WTC11 (cell line): ENCODE measurements at regions not wholly inside any gene's neighbourhood (a gene's known extent, or its start where the extent isn't known, plus 50 kb on each side); places are given as distances from the start of the nearest gene placed in this dataset.

Source experiments
- ATAC-seq: fragments of 200-7000 bp; cut with Tn5 transposase; 2 replicates; pipeline ENCODE4 v1.10.0; 2021; ENCODE audit warnings: mild to moderate bottlenecking, moderate library complexity
- CTCF ChIA-PET: fragments of 300-600 bp; sonication (Branson Sonifier 250); formaldehyde crosslinking; loops from one replicate; lab custom pipeline; 2021; ENCODE audit warnings: antibody characterized with exemption; lab: Charles Lee
- POLR2A ChIA-PET: fragments of 350-600 bp; sonication (Branson Sonifier 250); formaldehyde crosslinking; loops from one replicate; lab custom pipeline; 2021; ENCODE audit warnings: antibody characterized with exemption; lab: Charles Lee
- DNase-seq: peaks from one replicate; pipeline ENCODE4 v3.0.0; 2021; ENCODE audit warnings: low spot score
- H3K27ac Mint-ChIP-seq: 2 replicates; pipeline ENCODE4 v1.8.0; 2021; ENCODE audit warnings: mixed read lengths
- H3K27me3 Mint-ChIP-seq: 2 replicates; pipeline ENCODE4 v1.8.0; 2021; ENCODE audit warnings: low read depth, mild to moderate bottlenecking, moderate library complexity, mixed read lengths
- H3K36me3 Mint-ChIP-seq: 2 replicates; pipeline ENCODE4 v1.8.0; 2021; ENCODE audit warnings: mixed read lengths
- H3K4me1 Mint-ChIP-seq: 2 replicates; pipeline ENCODE4 v1.8.0; 2022; ENCODE audit warnings: mixed read lengths
- H3K4me3 Mint-ChIP-seq: 2 replicates; pipeline ENCODE4 v1.8.0; 2021; ENCODE audit warnings: mild to moderate bottlenecking, moderate library complexity, mixed read lengths
- H3K9me3 Mint-ChIP-seq: 2 replicates; pipeline ENCODE4 v1.8.0; 2021; ENCODE audit warnings: mixed read lengths
- CREB1 ChIP-seq: sonication (generic); formaldehyde crosslinking; IDR thresholded peaks from 2 replicates; pipeline ENCODE4 v1.8.0; 2023; ENCODE audit warnings: mild to moderate bottlenecking, missing genetic modification reagents
- ELF4 ChIP-seq: sonication (generic); formaldehyde crosslinking; IDR thresholded peaks from 2 replicates; pipeline ENCODE4 v1.8.1; 2022; ENCODE audit warnings: low read depth, mild to moderate bottlenecking, moderate library complexity, missing genetic modification reagents
- EMX1 ChIP-seq: fragments of 250-450 bp; sonication (Bioruptor Pico); IDR thresholded peaks from 2 replicates; pipeline ENCODE4 v1.8.0; 2021; ENCODE audit warnings: mild to moderate bottlenecking
- IRF2 ChIP-seq: sonication (generic); formaldehyde crosslinking; IDR thresholded peaks from 2 replicates; pipeline ENCODE4 v1.8.0; 2022; ENCODE audit warnings: low read depth, missing genetic modification reagents, borderline replicate concordance
- JUN ChIP-seq: sonication (generic); formaldehyde crosslinking; IDR thresholded peaks from 2 replicates; pipeline ENCODE4 v1.8.0; 2023; ENCODE audit warnings: mild to moderate bottlenecking, missing genetic modification reagents
- KAT7 ChIP-seq: sonication (generic); formaldehyde crosslinking; IDR thresholded peaks from 2 replicates; pipeline ENCODE4 v1.8.1; 2023; ENCODE audit warnings: missing genetic modification reagents, mild to moderate bottlenecking, borderline replicate concordance
- MXD4 ChIP-seq: fragments of 250-450 bp; sonication (Bioruptor Pico); IDR thresholded peaks from 2 replicates; pipeline ENCODE4 v1.8.0; 2021; ENCODE audit warnings: mild to moderate bottlenecking, moderate library complexity, borderline replicate concordance
- NFATC4 ChIP-seq: fragments of 250-450 bp; sonication (Bioruptor Pico); IDR thresholded peaks from 2 replicates; pipeline ENCODE4 v1.9.0; 2021; ENCODE audit warnings: mild to moderate bottlenecking
- NFE2L1 ChIP-seq: sonication (generic); formaldehyde crosslinking; IDR thresholded peaks from 2 replicates; pipeline ENCODE4 v1.8.1; 2023; ENCODE audit warnings: missing genetic modification reagents
- NR3C1 ChIP-seq: sonication (generic); formaldehyde crosslinking; conservative IDR thresholded peaks from 2 replicates; pipeline ENCODE4 v1.8.1; 2023; ENCODE audit warnings: low read depth, mild to moderate bottlenecking, missing genetic modification reagents
- SOX15 ChIP-seq: fragments of 250-450 bp; sonication (Bioruptor Pico); IDR thresholded peaks from 2 replicates; pipeline ENCODE4 v1.9.0; 2021; ENCODE audit warnings: mild to moderate bottlenecking
- TCF7 ChIP-seq: sonication (generic); formaldehyde crosslinking; IDR thresholded peaks from 2 replicates; pipeline ENCODE4 v1.8.0; 2022; ENCODE audit warnings: mild to moderate bottlenecking, low read depth, missing genetic modification reagents, moderate library complexity
- TP53 ChIP-seq: sonication (generic); formaldehyde crosslinking; IDR thresholded peaks from 2 replicates; pipeline ENCODE4 v1.8.1; 2023; ENCODE audit warnings: mild to moderate bottlenecking, missing genetic modification reagents
- ZNF396 ChIP-seq: fragments of 250-450 bp; sonication (Bioruptor Pico); IDR thresholded peaks from 2 replicates; pipeline ENCODE4 v1.8.0; 2021; ENCODE audit warnings: mild to moderate bottlenecking, moderate library complexity, borderline replicate concordance
- TF ChIP-seq, protein P1 (sequence below): sonication (generic); formaldehyde crosslinking; IDR thresholded peaks from 2 replicates; pipeline ENCODE4 v1.8.0; 2022; ENCODE audit warnings: mild to moderate bottlenecking, missing genetic modification reagents
- TF ChIP-seq, protein P2 (sequence below): sonication (generic); formaldehyde crosslinking; IDR thresholded peaks from 2 replicates; pipeline ENCODE4 v1.8.1; 2023; ENCODE audit warnings: mild to moderate bottlenecking, missing genetic modification reagents, moderate library complexity
- TF ChIP-seq, protein P3 (sequence below): sonication (generic); formaldehyde crosslinking; conservative IDR thresholded peaks from 2 replicates; pipeline ENCODE4 v1.8.1; 2022; ENCODE audit warnings: mild to moderate bottlenecking, missing genetic modification reagents
- TF ChIP-seq, protein P4 (sequence below): fragments of 250-450 bp; sonication (Bioruptor Pico); IDR thresholded peaks from 2 replicates; pipeline ENCODE4 v1.9.0; 2021; ENCODE audit warnings: mild to moderate bottlenecking, borderline replicate concordance
- TF ChIP-seq, protein P5 (sequence below): sonication (generic); formaldehyde crosslinking; IDR thresholded peaks from 2 replicates; pipeline ENCODE4 v1.8.1; 2022; ENCODE audit warnings: missing genetic modification reagents, borderline replicate concordance
- TF ChIP-seq, protein P6 (sequence below): sonication (generic); formaldehyde crosslinking; IDR thresholded peaks from 2 replicates; pipeline ENCODE4 v1.8.1; 2023; ENCODE audit warnings: mild to moderate bottlenecking, missing genetic modification reagents, borderline replicate concordance

DNA sequence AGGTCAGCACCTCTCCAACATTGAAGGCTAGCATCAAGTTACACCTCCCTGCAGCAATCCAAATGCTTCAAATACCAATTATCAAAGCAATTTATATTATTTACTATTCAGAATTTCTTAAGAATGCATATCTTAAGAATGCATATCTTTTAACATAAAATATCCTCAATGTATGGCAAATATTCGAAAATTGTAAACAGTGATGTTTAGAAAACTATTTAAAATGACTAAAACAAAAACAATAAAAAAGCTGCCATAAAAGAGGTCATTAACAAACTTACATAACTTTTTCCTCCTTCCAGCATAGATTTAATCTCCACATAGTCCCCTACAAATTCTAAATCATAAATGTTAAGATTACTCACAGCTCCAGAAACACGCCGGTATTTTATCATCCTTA lies 85.1 kb upstream of the SOX6 start:
- ChIA-PET CTCF (no interaction called here), POLR2A (no interaction called here)
- H3K27me3 Mint-ChIP-seq, result peaks cover 9% of the 10 kb centered on the region
- peaks cover 12% of the 10 kb centered on the region for H3K4me1 Mint-ChIP-seq
- no peak overlapping the region for H3K4me3 Mint-ChIP-seq
- TF ChIP-seq NFATC4 (CRISPR knock-in tag) (no peak), ELF4 (no peak), MXD4 (no peak), KAT7 (CRISPR knock-in tag) (no peak)
- TF ChIP-seq, protein P1, sequence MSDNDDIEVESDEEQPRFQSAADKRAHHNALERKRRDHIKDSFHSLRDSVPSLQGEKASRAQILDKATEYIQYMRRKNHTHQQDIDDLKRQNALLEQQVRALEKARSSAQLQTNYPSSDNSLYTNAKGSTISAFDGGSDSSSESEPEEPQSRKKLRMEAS, result no peak
- no peaks in the 10 kb centered on the region for H3K9me3 Mint-ChIP-seq
- no peak for ATAC-seq
- no peak for DNase-seq
- no peak overlapping the region for H3K27ac Mint-ChIP-seq
- H3K36me3 Mint-ChIP-seq, result no peaks in the 10 kb centered on the region

DNA sequence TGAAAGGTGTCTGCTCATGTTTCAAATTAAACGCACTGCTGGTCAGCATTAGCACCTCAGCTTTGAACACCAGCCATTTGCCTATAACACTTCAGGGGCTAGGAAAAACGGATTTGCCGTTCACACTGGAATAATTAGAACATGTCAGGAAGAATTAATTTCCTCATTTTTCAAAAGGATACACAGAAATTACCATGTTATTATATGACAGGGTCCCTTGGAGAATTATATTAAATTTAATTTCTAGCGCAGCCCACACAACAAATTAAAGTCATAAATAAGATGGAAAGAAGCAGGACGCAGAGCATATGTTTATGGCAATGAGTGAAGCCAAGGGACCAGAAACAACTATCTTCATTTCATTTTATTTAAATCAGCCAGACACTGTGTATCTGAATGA lies 83.8 kb upstream of the SOX6 start:
- ChIA-PET POLR2A (no interaction called here), CTCF (no interaction called here)
- no peak for TF ChIP-seq CREB1 (CRISPR knock-in tag)
- TF ChIP-seq, protein P2, sequence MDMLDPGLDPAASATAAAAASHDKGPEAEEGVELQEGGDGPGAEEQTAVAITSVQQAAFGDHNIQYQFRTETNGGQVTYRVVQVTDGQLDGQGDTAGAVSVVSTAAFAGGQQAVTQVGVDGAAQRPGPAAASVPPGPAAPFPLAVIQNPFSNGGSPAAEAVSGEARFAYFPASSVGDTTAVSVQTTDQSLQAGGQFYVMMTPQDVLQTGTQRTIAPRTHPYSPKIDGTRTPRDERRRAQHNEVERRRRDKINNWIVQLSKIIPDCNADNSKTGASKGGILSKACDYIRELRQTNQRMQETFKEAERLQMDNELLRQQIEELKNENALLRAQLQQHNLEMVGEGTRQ, result no peak
- no peak for TF ChIP-seq NFATC4 (CRISPR knock-in tag)
- TF ChIP-seq, protein P3, sequence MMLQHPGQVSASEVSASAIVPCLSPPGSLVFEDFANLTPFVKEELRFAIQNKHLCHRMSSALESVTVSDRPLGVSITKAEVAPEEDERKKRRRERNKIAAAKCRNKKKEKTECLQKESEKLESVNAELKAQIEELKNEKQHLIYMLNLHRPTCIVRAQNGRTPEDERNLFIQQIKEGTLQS, result no peak
- TF ChIP-seq IRF2, result no peak
- TF ChIP-seq TP53, result no peak
- no peak for TF ChIP-seq NR3C1 (CRISPR knock-in tag)
- TF ChIP-seq, protein P4, sequence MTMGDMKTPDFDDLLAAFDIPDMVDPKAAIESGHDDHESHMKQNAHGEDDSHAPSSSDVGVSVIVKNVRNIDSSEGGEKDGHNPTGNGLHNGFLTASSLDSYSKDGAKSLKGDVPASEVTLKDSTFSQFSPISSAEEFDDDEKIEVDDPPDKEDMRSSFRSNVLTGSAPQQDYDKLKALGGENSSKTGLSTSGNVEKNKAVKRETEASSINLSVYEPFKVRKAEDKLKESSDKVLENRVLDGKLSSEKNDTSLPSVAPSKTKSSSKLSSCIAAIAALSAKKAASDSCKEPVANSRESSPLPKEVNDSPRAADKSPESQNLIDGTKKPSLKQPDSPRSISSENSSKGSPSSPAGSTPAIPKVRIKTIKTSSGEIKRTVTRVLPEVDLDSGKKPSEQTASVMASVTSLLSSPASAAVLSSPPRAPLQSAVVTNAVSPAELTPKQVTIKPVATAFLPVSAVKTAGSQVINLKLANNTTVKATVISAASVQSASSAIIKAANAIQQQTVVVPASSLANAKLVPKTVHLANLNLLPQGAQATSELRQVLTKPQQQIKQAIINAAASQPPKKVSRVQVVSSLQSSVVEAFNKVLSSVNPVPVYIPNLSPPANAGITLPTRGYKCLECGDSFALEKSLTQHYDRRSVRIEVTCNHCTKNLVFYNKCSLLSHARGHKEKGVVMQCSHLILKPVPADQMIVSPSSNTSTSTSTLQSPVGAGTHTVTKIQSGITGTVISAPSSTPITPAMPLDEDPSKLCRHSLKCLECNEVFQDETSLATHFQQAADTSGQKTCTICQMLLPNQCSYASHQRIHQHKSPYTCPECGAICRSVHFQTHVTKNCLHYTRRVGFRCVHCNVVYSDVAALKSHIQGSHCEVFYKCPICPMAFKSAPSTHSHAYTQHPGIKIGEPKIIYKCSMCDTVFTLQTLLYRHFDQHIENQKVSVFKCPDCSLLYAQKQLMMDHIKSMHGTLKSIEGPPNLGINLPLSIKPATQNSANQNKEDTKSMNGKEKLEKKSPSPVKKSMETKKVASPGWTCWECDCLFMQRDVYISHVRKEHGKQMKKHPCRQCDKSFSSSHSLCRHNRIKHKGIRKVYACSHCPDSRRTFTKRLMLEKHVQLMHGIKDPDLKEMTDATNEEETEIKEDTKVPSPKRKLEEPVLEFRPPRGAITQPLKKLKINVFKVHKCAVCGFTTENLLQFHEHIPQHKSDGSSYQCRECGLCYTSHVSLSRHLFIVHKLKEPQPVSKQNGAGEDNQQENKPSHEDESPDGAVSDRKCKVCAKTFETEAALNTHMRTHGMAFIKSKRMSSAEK, result no peak
- no peak for TF ChIP-seq ZNF396 (CRISPR knock-in tag)
- TF ChIP-seq SOX15, result no peak
- TF ChIP-seq JUN (CRISPR knock-in tag), result no peak
- TF ChIP-seq TCF7 (CRISPR knock-in tag), result no peak
- H3K4me3 Mint-ChIP-seq, result no peak overlapping the region
- H3K27me3 Mint-ChIP-seq, result peaks cover 4% of the 10 kb centered on the region
- no peak overlapping the region for H3K27ac Mint-ChIP-seq
- ATAC-seq, result no peak
- H3K9me3 Mint-ChIP-seq, result no peaks in the 10 kb centered on the region
- peaks cover 12% of the 10 kb centered on the region for H3K4me1 Mint-ChIP-seq
- no peaks in the 10 kb centered on the region for H3K36me3 Mint-ChIP-seq
- DNase-seq, result no peak

DNA sequence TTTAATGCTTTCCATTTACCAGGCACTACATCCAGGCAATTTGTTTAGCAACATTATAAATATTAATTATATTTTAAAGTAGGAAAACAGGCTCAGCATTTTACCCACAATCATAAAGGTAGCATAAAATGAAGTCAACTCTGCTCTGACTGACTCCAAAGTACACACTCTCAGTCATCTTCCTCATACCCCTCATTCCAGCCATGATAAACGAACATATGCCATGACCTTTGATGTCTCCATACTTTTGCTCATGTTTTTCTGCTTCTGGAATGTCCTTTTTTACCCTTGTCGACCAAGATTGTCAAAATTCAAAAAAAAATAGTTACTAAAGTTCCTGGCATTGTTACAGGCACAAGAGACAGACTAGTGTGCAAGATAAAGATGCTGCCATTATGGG lies 77.7 kb upstream of the SOX6 start:
- H3K36me3 Mint-ChIP-seq, result no peaks in the 10 kb centered on the region
- no peak for TF ChIP-seq NR3C1 (CRISPR knock-in tag)
- TF ChIP-seq EMX1, result no peak
- no peak overlapping the region for H3K27ac Mint-ChIP-seq
- no peak overlapping the region for H3K4me3 Mint-ChIP-seq
- peaks cover 4% of the 10 kb centered on the region for H3K27me3 Mint-ChIP-seq
- ATAC-seq (no peak), DNase-seq (no peak)
- peaks cover 14% of the 10 kb centered on the region for H3K9me3 Mint-ChIP-seq
- POLR2A ChIA-PET, result no interaction called here
- no peaks in the 10 kb centered on the region for H3K4me1 Mint-ChIP-seq
- CTCF ChIA-PET, result no interaction called here

DNA sequence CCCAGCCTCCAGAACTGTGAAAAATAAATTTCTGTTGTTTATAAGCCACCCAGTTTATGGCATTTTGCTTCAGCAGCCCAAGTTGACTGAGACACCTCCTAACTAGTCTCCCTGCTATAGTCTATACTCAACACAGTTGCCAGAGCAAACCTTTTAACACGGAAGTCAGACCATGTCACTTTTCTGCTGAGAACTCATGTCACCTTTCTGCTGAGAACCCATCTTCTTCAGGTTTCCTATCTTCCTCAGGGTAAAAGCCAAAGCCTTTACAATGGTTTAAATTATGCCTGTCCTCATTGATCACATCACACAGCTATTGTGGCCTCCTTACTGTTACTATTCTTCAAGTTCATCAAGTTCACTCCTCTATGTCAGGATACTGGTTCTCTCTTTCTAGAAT lies 74.3 kb upstream of the SOX6 start:
- H3K4me1 Mint-ChIP-seq, result no peaks in the 10 kb centered on the region
- H3K36me3 Mint-ChIP-seq, result no peaks in the 10 kb centered on the region
- ChIA-PET POLR2A (no interaction called here), CTCF (no interaction called here)
- DNase-seq, result no peak
- no peak overlapping the region for H3K27ac Mint-ChIP-seq
- no peak overlapping the region for H3K4me3 Mint-ChIP-seq
- ATAC-seq, result no peak
- H3K27me3 Mint-ChIP-seq, result peaks cover under 1% of the 10 kb centered on the region; the same call in 1 of the 2 replicates
- peaks cover 25% of the 10 kb centered on the region for H3K9me3 Mint-ChIP-seq
- TF ChIP-seq, protein P5, sequence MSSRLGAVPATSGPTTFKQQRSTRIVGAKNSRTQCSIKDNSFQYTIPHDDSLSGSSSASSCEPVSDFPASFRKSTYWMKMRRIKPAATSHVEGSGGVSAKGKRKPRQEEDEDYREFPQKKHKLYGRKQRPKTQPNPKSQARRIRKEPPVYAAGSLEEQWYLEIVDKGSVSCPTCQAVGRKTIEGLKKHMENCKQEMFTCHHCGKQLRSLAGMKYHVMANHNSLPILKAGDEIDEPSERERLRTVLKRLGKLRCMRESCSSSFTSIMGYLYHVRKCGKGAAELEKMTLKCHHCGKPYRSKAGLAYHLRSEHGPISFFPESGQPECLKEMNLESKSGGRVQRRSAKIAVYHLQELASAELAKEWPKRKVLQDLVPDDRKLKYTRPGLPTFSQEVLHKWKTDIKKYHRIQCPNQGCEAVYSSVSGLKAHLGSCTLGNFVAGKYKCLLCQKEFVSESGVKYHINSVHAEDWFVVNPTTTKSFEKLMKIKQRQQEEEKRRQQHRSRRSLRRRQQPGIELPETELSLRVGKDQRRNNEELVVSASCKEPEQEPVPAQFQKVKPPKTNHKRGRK (CRISPR knock-in tag), result no peak
- TF ChIP-seq, protein P6, sequence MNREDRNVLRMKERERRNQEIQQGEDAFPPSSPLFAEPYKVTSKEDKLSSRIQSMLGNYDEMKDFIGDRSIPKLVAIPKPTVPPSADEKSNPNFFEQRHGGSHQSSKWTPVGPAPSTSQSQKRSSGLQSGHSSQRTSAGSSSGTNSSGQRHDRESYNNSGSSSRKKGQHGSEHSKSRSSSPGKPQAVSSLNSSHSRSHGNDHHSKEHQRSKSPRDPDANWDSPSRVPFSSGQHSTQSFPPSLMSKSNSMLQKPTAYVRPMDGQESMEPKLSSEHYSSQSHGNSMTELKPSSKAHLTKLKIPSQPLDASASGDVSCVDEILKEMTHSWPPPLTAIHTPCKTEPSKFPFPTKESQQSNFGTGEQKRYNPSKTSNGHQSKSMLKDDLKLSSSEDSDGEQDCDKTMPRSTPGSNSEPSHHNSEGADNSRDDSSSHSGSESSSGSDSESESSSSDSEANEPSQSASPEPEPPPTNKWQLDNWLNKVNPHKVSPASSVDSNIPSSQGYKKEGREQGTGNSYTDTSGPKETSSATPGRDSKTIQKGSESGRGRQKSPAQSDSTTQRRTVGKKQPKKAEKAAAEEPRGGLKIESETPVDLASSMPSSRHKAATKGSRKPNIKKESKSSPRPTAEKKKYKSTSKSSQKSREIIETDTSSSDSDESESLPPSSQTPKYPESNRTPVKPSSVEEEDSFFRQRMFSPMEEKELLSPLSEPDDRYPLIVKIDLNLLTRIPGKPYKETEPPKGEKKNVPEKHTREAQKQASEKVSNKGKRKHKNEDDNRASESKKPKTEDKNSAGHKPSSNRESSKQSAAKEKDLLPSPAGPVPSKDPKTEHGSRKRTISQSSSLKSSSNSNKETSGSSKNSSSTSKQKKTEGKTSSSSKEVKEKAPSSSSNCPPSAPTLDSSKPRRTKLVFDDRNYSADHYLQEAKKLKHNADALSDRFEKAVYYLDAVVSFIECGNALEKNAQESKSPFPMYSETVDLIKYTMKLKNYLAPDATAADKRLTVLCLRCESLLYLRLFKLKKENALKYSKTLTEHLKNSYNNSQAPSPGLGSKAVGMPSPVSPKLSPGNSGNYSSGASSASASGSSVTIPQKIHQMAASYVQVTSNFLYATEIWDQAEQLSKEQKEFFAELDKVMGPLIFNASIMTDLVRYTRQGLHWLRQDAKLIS, result no peak
- TF ChIP-seq NFE2L1 (CRISPR knock-in tag), result no peak
